ENCODE measurements at regions not wholly inside any gene's neighbourhood (a gene's known extent, or its start where the extent isn't known, plus 50 kb on each side); places are given as distances from the start of the nearest gene placed in this dataset.

DNA sequence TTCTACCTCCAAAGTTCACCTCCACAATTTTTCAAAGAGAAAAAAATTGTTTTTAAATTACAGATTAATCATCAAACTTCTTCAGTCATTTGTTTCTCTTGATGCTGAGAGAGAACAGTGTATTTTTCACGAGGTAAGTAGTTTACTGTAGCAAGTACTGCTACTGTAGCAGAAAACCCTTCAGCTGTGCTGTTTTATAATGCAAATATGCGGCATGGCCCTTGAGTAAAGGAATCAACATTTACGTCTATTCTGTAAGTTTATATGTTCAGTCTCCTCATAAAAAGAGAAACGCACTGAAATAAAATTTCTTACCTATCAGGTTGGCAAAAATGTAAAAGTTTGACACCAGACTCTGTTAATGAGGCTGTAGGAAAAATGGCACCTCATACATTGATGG, 399.0 kb downstream of the NKX6-1 start:
- no peak for DNase-seq

DNA sequence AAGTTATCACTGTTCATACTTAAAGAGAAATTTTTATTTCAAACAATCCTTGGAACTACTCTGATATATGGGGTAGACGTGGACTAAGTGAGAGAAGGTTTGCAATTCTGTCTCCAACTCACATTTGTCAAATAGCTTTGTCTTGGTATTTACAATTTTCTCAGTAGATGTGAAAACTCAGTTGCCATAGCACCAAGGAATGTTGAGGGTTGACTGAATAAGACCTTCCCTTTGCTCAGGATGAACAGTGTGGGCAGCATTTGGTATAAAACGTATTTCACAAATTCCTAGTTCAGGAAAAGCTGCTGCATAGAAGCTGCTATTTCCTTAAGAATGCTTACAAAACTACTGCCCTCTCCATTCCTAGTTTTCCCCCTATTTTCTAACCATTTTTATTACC, 399.5 kb downstream of the NKX6-1 start:
- DNase-seq = no peak

GRCh38 chr4:84091266-84091665, 407.8 kb downstream of the NKX6-1 start:
- no peak for DNase-seq

DNA sequence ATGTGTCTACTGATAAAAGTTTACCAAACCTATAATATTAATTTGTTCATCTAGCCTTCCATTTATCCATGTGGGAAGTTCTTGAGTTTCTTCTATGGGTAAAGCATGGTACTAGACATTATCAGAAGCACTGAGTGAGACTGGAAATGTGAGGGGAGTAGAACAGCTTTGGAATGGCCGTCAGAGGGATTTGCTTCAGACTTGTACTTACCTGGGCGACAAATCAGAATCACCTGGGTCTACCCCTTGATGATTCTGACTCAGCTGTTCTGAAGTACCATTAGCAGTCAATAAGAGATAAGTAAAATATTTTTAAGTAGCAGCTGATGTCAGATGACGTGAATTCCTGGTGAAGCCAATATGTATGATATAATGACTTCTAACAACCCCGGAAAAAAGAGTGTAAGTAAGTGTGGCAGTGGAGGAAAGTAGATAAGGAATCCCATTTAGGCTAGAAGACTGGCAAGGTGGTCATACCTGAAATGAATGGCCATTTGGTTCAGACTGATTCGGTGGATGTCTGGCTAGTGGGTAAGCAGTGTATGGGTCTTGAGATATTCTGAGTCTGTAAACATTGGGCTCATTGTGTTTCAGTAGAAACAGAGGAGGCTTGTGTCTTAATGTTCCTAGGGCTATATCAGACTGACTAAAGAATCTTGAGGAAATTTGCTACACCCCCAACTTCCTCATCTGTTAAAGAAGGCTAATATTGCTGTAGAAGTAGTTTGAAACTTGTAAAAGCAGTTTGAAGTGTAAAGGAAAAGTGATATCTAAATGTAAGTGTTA, 409.2 kb downstream of the NKX6-1 start:
- DNase-seq = no peak

DNA sequence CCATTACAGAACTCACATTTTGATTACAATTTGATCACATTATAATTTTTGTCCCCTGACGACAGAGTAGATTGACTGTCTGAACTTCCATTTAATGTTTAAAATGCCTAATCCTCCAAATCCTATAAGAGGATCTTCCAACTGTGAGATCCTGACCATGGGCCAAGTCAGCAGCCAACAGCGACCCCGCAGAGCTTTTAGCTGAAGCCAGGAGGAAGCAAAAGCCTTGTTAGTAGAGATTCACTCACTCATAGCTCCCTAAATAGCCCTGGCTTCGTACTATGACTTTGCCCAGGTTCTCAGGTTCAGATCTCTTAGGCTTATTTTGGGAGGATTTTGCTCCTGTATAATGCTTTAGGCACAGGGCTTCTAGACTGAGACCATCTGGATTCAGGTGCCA, 413.1 kb downstream of the NKX6-1 start:
- no peak for DNase-seq

- DNase-seq = no peak
Observed at GRCh38 chr4:84070289-84070688, 428.8 kb downstream of the NKX6-1 start.

DNA sequence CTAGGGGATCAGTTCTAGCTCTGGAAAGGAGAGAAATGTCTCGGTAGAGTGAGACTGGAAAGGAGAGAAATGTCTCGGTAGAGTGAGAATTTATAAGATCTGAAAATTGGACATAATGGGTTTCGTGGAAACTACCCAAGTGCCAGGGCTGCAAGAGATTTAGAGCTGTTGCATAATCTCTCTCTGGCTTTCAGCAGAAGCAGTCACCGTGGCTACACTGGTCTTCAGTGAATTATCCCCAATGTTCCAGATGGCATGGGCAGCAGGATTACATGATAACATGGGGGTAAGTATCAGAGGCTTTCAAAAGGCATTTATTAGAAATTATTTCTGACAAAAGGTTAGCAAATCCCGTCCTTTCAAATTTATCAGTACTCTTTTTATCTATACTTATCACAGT, 435.5 kb downstream of the NKX6-1 start:
- no peak for DNase-seq

DNA sequence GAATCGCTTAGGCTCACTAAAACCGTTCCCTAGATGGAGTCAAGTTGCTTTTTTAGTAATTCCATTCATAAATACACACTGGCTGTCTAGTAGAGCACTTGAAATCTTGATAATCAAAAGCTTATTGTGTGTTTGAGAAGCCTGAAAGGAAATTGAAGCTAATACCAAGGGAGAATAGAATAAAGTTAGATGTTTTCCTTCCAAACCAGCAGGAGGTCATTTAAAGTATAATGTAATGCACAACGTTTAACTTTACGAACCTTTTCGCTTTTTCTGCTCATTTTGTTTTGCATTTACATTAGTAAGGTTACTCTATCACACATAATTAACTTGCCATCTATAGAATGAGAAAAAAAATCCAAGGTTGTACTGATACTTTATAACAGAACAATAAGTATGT, 440.9 kb downstream of the NKX6-1 start:
- no peak for DNase-seq

DNA sequence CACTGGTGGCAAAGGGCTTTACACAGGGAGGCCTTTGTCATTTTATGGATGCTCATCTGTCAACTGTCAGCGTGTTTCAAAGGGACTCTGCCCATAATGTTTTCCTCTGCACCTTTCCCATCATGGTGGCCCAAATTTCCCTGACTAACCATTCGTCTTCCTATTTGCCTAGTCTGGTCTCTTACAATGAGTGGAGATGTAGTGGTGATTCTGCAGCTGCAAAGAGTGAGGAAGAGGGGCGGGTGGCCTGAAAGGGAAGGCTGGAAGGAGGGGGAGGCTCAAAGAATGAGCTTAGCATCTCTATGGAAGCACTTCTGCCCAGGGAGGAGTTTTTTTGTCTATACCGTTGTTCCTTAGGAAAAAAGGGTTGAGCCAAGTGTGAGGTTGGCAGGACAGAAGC, 447.5 kb downstream of the NKX6-1 start:
- no peak for DNase-seq

DNA sequence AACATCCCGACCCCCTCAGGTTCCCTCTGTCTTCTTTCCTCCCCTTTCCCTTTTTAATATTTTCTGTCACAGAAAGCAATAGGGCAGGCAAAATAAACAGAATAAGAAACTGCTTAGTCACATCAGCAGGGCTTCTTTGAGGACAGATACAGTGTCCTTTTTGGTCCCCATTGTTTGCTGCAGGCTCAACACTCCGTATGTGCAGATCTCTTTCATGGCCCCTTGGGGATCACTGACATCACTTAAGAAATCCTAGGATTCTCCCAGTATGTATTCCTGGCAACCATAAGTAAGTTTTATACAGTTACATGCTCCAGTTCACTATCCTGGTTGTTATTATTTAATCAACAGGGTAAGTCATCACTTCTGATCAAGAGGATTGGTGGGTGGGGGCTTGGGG, 448.0 kb downstream of the NKX6-1 start:
- DNase-seq = no peak

DNA sequence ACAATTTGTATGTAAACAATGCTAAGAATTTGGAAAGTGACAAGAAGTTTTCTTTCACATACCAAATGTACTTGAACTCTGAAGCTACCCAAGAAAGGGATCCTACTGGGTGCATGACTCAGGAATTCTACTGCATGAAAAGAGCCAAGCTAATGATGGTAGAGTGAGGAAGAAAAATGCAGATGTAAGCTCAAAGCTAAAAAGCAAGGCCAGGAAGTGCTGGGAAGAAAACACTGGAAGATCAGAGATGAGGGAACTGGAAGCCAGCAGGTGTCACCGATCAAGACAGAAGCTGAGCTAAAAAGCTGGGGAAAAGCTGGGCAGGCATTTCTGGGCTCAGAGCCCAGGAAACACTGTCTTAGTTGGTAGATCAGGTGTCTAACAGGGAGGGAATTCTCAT, 449.1 kb downstream of the NKX6-1 start:
- no peak for DNase-seq

- no peak for DNase-seq
Observed at GRCh38 chr4:84046551-84046950, 452.5 kb downstream of the NKX6-1 start.

DNA sequence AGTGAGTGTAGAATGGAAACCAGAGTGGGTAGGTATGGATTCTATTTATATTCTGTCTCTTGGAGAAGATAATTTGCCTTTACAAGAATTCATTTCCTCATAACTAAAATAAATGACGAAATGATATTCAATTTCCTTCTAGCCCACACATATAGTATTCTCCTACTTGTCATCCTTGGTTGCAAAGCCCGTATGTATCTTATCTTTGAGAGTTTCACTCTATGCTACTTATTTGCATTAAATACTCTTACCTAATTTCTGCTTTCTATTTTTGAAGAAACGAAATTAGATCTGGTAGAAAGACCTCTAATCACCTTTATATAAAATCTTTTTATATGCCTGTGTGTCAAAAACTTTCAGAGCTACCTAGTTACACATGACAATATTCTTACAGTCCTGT, 457.7 kb downstream of the NKX6-1 start:
- no peak for DNase-seq

- DNase-seq = no peak
Observed at GRCh38 chr4:84035568-84035967, 463.5 kb downstream of the NKX6-1 start.

DNA sequence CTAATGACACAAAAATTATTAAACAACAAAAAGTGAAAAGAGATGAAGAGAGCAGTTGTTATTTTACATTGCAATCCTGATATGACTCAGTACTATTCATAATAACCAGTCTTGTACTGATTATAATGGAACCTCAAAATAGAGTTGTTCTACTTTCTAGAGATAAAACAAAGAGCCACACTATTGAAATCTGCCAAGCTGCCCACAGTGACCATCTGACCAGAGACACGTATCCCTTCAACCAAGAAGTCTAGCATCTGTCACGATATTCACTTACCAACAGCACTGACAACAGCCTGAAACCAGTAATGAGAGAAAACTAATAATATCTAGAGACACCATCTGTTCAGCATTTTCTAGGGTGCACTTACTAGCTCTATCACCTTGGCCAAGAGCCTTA, 466.7 kb downstream of the NKX6-1 start:
- DNase-seq = no peak

- no peak for DNase-seq
Observed at GRCh38 chr4:84031401-84031800, 467.7 kb downstream of the NKX6-1 start.

DNA sequence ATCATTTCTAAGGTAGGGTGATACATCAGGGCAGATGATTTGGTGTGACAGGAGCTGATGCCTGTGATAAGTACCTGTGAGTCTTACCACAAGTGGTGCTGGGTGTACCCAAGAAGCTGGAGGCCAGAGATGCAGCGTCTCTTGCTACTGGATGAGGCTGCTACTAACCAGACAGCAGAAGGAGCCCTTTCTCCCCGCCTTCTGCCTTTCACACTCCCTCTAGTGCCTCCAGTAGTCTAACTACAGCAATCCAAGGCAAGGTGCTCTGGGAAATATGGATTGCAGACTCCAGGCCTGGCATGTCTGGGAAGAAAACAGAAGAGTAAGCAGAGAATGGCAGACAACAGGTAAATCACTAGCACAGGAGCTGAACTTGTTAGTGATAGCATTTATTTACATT, 470.8 kb downstream of the NKX6-1 start:
- no peak for DNase-seq

GRCh38 chr4:84024405-84024804, 474.7 kb downstream of the NKX6-1 start:
- DNase-seq = no peak

- no peak for DNase-seq
Observed at GRCh38 chr4:84022564-84022963, 476.5 kb downstream of the NKX6-1 start.

- DNase-seq = no peak
Observed at GRCh38 chr4:84019626-84020025, 479.5 kb downstream of the NKX6-1 start.

- no peak for DNase-seq
Observed at GRCh38 chr4:84003046-84003445, 467.1 kb downstream of the GPAT3 start.

GRCh38 chr4:84001876-84002569, 466.1 kb downstream of the GPAT3 start:
- no peak for DNase-seq

- DNase-seq = no peak
Observed at GRCh38 chr4:83996254-83996653, 460.3 kb downstream of the GPAT3 start.

DNA sequence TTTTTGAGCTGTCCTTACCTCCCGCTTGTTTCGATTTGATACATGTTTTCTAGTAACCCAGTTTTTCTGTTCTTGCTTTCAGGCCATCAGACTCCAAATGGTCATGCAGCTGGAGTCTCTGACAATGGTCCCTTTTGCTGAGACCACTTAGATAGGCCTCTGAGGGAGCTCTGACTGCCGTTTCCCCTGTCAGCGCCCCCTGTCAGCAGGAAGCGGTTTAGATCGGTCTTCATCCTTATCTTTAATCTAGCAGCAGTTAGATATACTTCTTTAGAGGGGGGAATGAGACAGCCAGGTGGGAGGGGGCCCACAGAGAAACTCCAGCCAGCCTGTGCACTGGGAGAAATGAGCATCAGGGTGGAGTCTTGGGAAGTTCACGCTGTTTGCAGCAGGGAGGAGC, 457.9 kb downstream of the GPAT3 start:
- no peak for DNase-seq

DNA sequence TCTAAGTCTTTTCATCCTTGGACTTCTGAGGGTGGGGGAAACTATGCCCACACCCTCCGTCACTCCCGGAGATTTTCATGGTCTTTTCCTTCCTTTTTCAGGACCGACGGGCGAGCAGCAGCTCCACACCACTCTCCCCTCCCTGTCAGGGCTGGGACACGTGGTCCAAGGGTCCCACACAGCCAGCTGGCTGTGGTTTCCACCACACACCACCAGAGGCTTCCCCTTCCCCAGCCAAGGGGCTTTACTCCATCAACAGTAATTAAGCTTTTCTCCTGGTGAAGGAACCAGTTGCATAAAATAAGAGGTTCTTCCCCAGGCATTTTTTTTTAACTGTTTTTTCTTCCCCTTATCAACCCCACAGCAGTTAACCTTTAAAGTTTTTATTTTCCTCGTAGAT, 453.9 kb downstream of the GPAT3 start:
- no peak for DNase-seq

Data from NCI-H1092 treated with DMSO at 0.1 percent for 48 hours (cell line).